A549 (cell line): ENCODE measurements at regions not wholly inside any gene's neighbourhood (a gene's known extent, or its start where the extent isn't known, plus 50 kb on each side); places are given as distances from the start of the nearest gene placed in this dataset.

Source experiments
- ATAC-seq, 2 experiments: fragments of 200-7000 bp in 1 of 2; fragments of >200 bp in 1 of 2; cut with Nextera tagmentation in 1 of 2; cut with Tn5 transposase in 1 of 2; 3 replicates each; pipeline versions ENCODE4 v1.8.0 to v1.9.1; 2018 to 2020; ENCODE audit warnings: mild to moderate bottlenecking in 1 of 2, moderate library complexity in 1 of 2
- CTCF ChIA-PET: fragments of 300-600 bp; sonication (Branson Sonifier 250); formaldehyde crosslinking; extraction: SDS; loops from one replicate; lab custom pipeline; 2021; ENCODE audit warnings: antibody characterized with exemption, inconsistent platforms; lab: Yijun Ruan, JAX
- POLR2A ChIA-PET: fragments of 350-600 bp; formaldehyde crosslinking; extraction: SDS; loops from one replicate; lab custom pipeline; 2021; ENCODE audit warnings: antibody characterized with exemption, inconsistent platforms; lab: Yijun Ruan, JAX
- DNase-seq, 2 experiments: peaks; one replicate each; pipeline versions ENCODE4 v3.0.0 to v3.0.0-alpha.2; 2011 to 2016; ENCODE audit warnings: low read depth in 1 of 2, low spot score in 1 of 2
- FAIRE-seq: peaks from 2 replicates; lab custom pipeline; 2011; peaks lifted over from hg19 to GRCh38; lab: Jason Lieb, UNC
- H3K27ac ChIP-seq, 2 experiments: fragments of >200 bp; sonication (Bioruptor Twin); formaldehyde crosslinking; 3 replicates each; pipeline ENCODE4 v1.5.1; 2016 to 2017
- H3K4me1 ChIP-seq: fragments of >200 bp; sonication (Bioruptor Twin); formaldehyde crosslinking; 3 replicates; pipeline ENCODE4 v1.6.1; 2016
- H3K4me2 ChIP-seq: fragments of >200 bp; sonication (Bioruptor Twin); formaldehyde crosslinking; 3 replicates; pipeline ENCODE4 v1.6.1; 2016
- H3K4me3 ChIP-seq: fragments of >200 bp; sonication (Bioruptor Twin); formaldehyde crosslinking; 3 replicates; pipeline ENCODE4 v1.5.1; 2016
- H3K9me3 ChIP-seq: fragments of >200 bp; sonication (Bioruptor Twin); formaldehyde crosslinking; 3 replicates; pipeline ENCODE4 v1.6.1; 2016
- BHLHE40 ChIP-seq: IDR thresholded peaks from 2 replicates; pipeline ENCODE4 v1.6.1; 2012; ENCODE audit warnings: low read depth, low read length, inconsistent platforms
- CBX2 ChIP-seq: fragments of 200-600 bp; sonication (generic); IDR thresholded peaks from 2 replicates; pipeline ENCODE4 v1.6.1; 2016; ENCODE audit warnings: low read depth, mild to moderate bottlenecking, borderline replicate concordance
- CHD4 ChIP-seq: fragments of 200-600 bp; sonication (generic); IDR thresholded peaks from 2 replicates; pipeline ENCODE4 v1.6.1; 2016; ENCODE audit warnings: antibody characterized with exemption, mild to moderate bottlenecking, borderline replicate concordance
- EHF ChIP-seq: fragments of 250-450 bp; sonication (Bioruptor Pico); IDR thresholded peaks from 2 replicates; pipeline ENCODE4 v1.5.0; 2020; ENCODE audit warnings: mild to moderate bottlenecking
- EHMT2 ChIP-seq: fragments of 200-600 bp; sonication (generic); IDR thresholded peaks from 2 replicates; pipeline ENCODE4 v1.6.1; 2016; ENCODE audit warnings: antibody characterized with exemption, low read depth, mild to moderate bottlenecking, moderate library complexity
- EP300 ChIP-seq, 2 experiments: fragments of >200 bp; sonication (Bioruptor Twin); formaldehyde crosslinking; IDR thresholded peaks; 2 replicates in 1 of 2; 3 replicates in 1 of 2; pipeline ENCODE4 v1.6.1; 2016 to 2017
- ESRRA ChIP-seq: fragments of 150-350 bp; IDR thresholded peaks from 2 replicates; pipeline ENCODE4 v1.6.1; 2014; ENCODE audit warnings: mild to moderate bottlenecking, low read length, borderline replicate concordance
- FOSL2 ChIP-seq, 2 experiments: fragments of 450-650 bp in 1 of 2; fragments of >200 bp in 1 of 2; sonication (Bioruptor Twin) in 1 of 2; formaldehyde crosslinking; IDR thresholded peaks; 2 replicates each; pipeline versions ENCODE4 v1.5.0 to v1.6.1; 2016 to 2020; ENCODE audit warnings: mild to moderate bottlenecking in 1 of 2, moderate library complexity in 1 of 2
- FOXS1 ChIP-seq: fragments of 250-450 bp; sonication (Bioruptor Pico); IDR thresholded peaks from 2 replicates; pipeline ENCODE4 v1.5.0; 2020; ENCODE audit warnings: mild to moderate bottlenecking, moderate library complexity
- GATA3 ChIP-seq: IDR thresholded peaks from 2 replicates; pipeline ENCODE4 v1.6.1; 2012; ENCODE audit warnings: borderline replicate concordance
- HEYL ChIP-seq: fragments of 250-450 bp; sonication (Bioruptor Pico); IDR thresholded peaks from 2 replicates; pipeline ENCODE4 v1.8.0; 2021; ENCODE audit warnings: mild to moderate bottlenecking, moderate library complexity
- JUNB ChIP-seq: fragments of >200 bp; sonication (Bioruptor Twin); formaldehyde crosslinking; IDR thresholded peaks from 2 replicates; pipeline ENCODE4 v1.6.1; 2016
- KDM1A ChIP-seq: fragments of 200-600 bp; sonication (generic); IDR thresholded peaks from 2 replicates; pipeline ENCODE4 v1.6.1; 2016; ENCODE audit warnings: low read depth, mild to moderate bottlenecking
- MAZ ChIP-seq: fragments of 150-350 bp; IDR thresholded peaks from 2 replicates; pipeline ENCODE4 v1.6.1; 2014; ENCODE audit warnings: antibody characterized with exemption, low read depth, low read length, borderline replicate concordance
- NR3C1 ChIP-seq: fragments of >200 bp; sonication (Bioruptor Twin); formaldehyde crosslinking; IDR thresholded peaks from 3 replicates; pipeline ENCODE4 v1.6.1; 2017
- POLR2A ChIP-seq: IDR thresholded peaks from 2 replicates; pipeline ENCODE4 v1.6.1; 2012; ENCODE audit warnings: mild to moderate bottlenecking, low read length
- POLR2AphosphoS2 ChIP-seq: conservative IDR thresholded peaks from 2 replicates; pipeline ENCODE4 v1.6.1; 2012; ENCODE audit warnings: low read length, improper control_type of control experiment, inconsistent platforms
- RAD21 ChIP-seq, 2 experiments: fragments of >200 bp in 1 of 2; sonication (Bioruptor Twin) in 1 of 2; formaldehyde crosslinking in 1 of 2; IDR thresholded peaks in 1 of 2; conservative IDR thresholded peaks in 1 of 2; 2 replicates in 1 of 2; 3 replicates in 1 of 2; pipeline ENCODE4 v1.6.1; 2012 to 2018; ENCODE audit warnings: inconsistent platforms in 1 of 2
- RCOR1 ChIP-seq: fragments of 150-350 bp; IDR thresholded peaks from 2 replicates; pipeline ENCODE4 v1.6.1; 2014; ENCODE audit warnings: antibody characterized with exemption, low read length, low read depth
- RFX5 ChIP-seq: fragments of 450-650 bp; IDR thresholded peaks from 2 replicates; pipeline ENCODE4 v1.7.1; 2014; ENCODE audit warnings: antibody characterized with exemption, mild to moderate bottlenecking, moderate library complexity
- SMC3 ChIP-seq: fragments of >200 bp; sonication (Bioruptor Twin); formaldehyde crosslinking; IDR thresholded peaks from 3 replicates; pipeline ENCODE4 v1.6.1; 2018; ENCODE audit warnings: inconsistent platforms
- TP53 ChIP-seq: fragments of 250-450 bp; sonication (Bioruptor Pico); IDR thresholded peaks from 2 replicates; pipeline ENCODE4 v1.5.0; 2021; ENCODE audit warnings: mild to moderate bottlenecking, moderate library complexity
- ZSCAN20 ChIP-seq: fragments of 250-450 bp; sonication (Bioruptor Pico); IDR thresholded peaks from 2 replicates; pipeline ENCODE4 v1.8.0; 2022; ENCODE audit warnings: mild to moderate bottlenecking, moderate library complexity
- WGBS: methylation state at CpG from one replicate; pipeline ENCODE4 v1.1.6; 2017; ENCODE audit errors: missing lambda C conversion rate; 5-methylcytosine and 5-hydroxymethylcytosine counted together
- TF ChIP-seq, protein P1 (sequence below): fragments of >200 bp; sonication (Bioruptor Twin); formaldehyde crosslinking; IDR thresholded peaks from 2 replicates; pipeline ENCODE4 v1.6.1; 2016
- TF ChIP-seq, protein P2 (sequence below): fragments of 150-350 bp; IDR thresholded peaks from 2 replicates; pipeline ENCODE4 v1.6.1; 2014; ENCODE audit warnings: low read depth, mild to moderate bottlenecking, low read length
- TF ChIP-seq, protein P3 (sequence below): fragments of 250-450 bp; sonication (Bioruptor Pico); IDR thresholded peaks from 2 replicates; pipeline ENCODE4 v1.5.0; 2020; ENCODE audit warnings: low read depth, mild to moderate bottlenecking, moderate library complexity
- TF ChIP-seq, protein P4 (sequence below): fragments of 200-600 bp; sonication (generic); IDR thresholded peaks from 2 replicates; pipeline ENCODE4 v1.6.1; 2016; ENCODE audit warnings: antibody characterized with exemption, mild to moderate bottlenecking, moderate library complexity
- TF ChIP-seq, protein P5 (sequence below): fragments of 250-450 bp; sonication (Bioruptor Pico); IDR thresholded peaks from 2 replicates; pipeline ENCODE4 v1.5.0; 2021; ENCODE audit warnings: mild to moderate bottlenecking, moderate library complexity, borderline replicate concordance
- TF ChIP-seq, protein P6 (sequence below): IDR thresholded peaks from 2 replicates; pipeline ENCODE4 v1.6.1; 2012

DNA sequence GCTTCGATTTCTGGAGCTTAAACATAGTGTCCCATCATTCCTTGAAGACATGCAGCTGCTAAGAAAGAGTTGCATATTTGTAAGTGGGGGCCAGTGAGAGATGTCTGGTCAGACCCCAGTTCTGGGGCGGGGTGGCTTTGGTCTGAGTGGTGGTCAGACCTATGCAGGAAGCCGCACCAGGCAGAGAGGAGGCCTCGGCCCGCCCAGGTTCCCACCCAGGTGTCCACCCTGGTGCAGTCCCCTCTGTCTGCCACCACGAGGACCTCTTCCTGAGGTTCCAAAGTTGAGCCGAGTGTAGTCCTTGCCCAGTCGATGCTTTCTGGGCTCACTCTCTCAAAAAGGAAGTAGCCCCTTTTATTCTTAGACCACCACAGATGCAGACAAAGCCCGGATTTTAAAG, 122.6 kb upstream of the DLG1 start:
- H3K4me1 ChIP-seq = peaks cover 7% of the 10 kb centered on the region; the same call in 2 of the 3 replicates
- 76% methylated on average over 7 of the region's 9 CpGs for WGBS
- ATAC-seq = no peak
- peak overlapping the region in 1 of 2 experiments; percentile 26; a peak in 1 of 6 replicates for H3K27ac ChIP-seq
- no peak for DNase-seq
- ChIA-PET POLR2A (no interaction called here), CTCF (no interaction called here)
- H3K4me3 ChIP-seq = no peak overlapping the region
- H3K9me3 ChIP-seq = no peaks in the 10 kb centered on the region
- TF ChIP-seq, protein P1, sequence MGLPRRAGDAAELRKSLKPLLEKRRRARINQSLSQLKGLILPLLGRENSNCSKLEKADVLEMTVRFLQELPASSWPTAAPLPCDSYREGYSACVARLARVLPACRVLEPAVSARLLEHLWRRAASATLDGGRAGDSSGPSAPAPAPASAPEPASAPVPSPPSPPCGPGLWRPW = no peak
- TF ChIP-seq NR3C1 (no peak), BHLHE40 (no peak), KDM1A (no peak), CHD4 (no peak), EP300 (IDR thresholded peaks at IDR 0.05) (no peak), SMC3 (no peak), EHMT2 (no peak), RAD21 (conservative IDR thresholded peaks at IDR 0.05 in 1 of 2, IDR thresholded peaks at IDR 0.05 in 1 of 2) (no peak), RFX5 (no peak)
- TF ChIP-seq, protein P2, sequence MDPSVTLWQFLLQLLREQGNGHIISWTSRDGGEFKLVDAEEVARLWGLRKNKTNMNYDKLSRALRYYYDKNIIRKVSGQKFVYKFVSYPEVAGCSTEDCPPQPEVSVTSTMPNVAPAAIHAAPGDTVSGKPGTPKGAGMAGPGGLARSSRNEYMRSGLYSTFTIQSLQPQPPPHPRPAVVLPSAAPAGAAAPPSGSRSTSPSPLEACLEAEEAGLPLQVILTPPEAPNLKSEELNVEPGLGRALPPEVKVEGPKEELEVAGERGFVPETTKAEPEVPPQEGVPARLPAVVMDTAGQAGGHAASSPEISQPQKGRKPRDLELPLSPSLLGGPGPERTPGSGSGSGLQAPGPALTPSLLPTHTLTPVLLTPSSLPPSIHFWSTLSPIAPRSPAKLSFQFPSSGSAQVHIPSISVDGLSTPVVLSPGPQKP = no peak
- no peak for FAIRE-seq
- H3K4me2 ChIP-seq = no peak overlapping the region

DNA sequence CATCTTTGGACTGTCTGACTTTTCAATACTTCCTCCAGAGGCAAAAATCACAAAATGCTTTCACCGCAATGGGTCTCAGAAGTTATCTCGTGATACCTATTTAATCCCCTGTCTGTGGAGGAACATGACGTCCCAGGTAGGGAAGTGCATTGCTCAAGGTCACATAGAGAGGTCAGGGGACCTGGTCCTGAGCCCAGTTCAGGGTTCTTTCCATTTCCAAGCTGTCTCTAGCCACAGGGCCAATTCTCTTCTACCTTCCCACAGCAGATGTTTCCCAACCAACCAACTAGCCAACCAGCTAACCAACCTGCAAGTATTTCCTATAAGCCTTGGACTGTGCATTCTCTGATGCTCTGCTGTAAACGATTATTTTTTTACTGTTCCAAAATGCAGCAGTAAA, 122.2 kb upstream of the DLG1 start:
- ATAC-seq = no peak
- ChIA-PET POLR2A (no interaction called here), CTCF (no interaction called here)
- Histone ChIP-seq H3K9me3 (no peaks in the 10 kb centered on the region), H3K4me3 (no peak overlapping the region), H3K4me1 (peaks cover 7% of the 10 kb centered on the region; the same call in 2 of the 3 replicates), H3K4me2 (no peak overlapping the region), H3K27ac (no peak overlapping the region)
- WGBS = 64% methylated on average over 4 of the region's 4 CpGs
- FAIRE-seq = no peak
- no peak for DNase-seq
- TF ChIP-seq TP53 (CRISPR knock-in tag) = no peak
- TF ChIP-seq EHF (CRISPR knock-in tag) = no peak
- TF ChIP-seq GATA3 = no peak
- no peak for TF ChIP-seq ZSCAN20 (CRISPR knock-in tag)
- TF ChIP-seq POLR2A = no peak
- TF ChIP-seq, protein P3, sequence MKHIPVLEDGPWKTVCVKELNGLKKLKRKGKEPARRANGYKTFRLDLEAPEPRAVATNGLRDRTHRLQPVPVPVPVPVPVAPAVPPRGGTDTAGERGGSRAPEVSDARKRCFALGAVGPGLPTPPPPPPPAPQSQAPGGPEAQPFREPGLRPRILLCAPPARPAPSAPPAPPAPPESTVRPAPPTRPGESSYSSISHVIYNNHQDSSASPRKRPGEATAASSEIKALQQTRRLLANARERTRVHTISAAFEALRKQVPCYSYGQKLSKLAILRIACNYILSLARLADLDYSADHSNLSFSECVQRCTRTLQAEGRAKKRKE (CRISPR knock-in tag) = no peak
- TF ChIP-seq MAZ = no peak
- no peak for TF ChIP-seq RAD21 (conservative IDR thresholded peaks at IDR 0.05 in 1 of 2, IDR thresholded peaks at IDR 0.05 in 1 of 2)
- TF ChIP-seq FOXS1 = no peak
- no peak for TF ChIP-seq HEYL (CRISPR knock-in tag)
- no peak for TF ChIP-seq RCOR1
- TF ChIP-seq FOSL2 (IDR thresholded peaks at IDR 0.05) = no peak
- no peak for TF ChIP-seq FOSL2 (CRISPR knock-in tag; IDR thresholded peaks at IDR 0.05)
- TF ChIP-seq JUNB = no peak
- no peak for TF ChIP-seq CBX2

DNA sequence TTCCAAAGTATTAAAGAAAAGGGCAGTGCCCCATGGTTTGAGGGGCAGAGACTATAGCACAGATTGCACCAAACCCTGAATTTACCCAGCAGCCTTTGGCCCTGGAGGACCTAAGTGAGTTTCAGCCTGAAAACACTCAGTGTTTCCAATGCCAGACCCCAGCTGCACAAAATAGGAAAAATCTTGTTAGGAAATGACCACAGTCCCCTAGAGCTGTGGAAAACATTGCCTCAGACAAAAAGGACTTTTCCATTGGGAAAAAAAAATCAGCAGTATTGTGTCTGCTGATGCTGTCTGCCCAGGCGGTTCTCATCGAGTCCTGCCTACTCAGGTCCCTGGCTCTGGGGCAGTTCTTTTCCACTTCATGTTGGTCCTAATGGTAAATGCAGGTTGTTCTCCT, 121.7 kb upstream of the DLG1 start:
- H3K4me2 ChIP-seq = no peak overlapping the region
- FAIRE-seq = no peak
- ChIA-PET CTCF (no interaction called here), POLR2A (no interaction called here)
- no peak overlapping the region for H3K4me3 ChIP-seq
- no peak for ATAC-seq
- H3K27ac ChIP-seq = no peak overlapping the region
- no peak for DNase-seq
- 85% methylated on average over 2 of the region's 2 CpGs for WGBS
- peaks cover 7% of the 10 kb centered on the region; the same call in 2 of the 3 replicates for H3K4me1 ChIP-seq
- no peaks in the 10 kb centered on the region for H3K9me3 ChIP-seq
- TF ChIP-seq KDM1A (no peak), ZSCAN20 (CRISPR knock-in tag) (no peak), ESRRA (no peak), POLR2AphosphoS2 (no peak), RFX5 (no peak)
- TF ChIP-seq, protein P4, sequence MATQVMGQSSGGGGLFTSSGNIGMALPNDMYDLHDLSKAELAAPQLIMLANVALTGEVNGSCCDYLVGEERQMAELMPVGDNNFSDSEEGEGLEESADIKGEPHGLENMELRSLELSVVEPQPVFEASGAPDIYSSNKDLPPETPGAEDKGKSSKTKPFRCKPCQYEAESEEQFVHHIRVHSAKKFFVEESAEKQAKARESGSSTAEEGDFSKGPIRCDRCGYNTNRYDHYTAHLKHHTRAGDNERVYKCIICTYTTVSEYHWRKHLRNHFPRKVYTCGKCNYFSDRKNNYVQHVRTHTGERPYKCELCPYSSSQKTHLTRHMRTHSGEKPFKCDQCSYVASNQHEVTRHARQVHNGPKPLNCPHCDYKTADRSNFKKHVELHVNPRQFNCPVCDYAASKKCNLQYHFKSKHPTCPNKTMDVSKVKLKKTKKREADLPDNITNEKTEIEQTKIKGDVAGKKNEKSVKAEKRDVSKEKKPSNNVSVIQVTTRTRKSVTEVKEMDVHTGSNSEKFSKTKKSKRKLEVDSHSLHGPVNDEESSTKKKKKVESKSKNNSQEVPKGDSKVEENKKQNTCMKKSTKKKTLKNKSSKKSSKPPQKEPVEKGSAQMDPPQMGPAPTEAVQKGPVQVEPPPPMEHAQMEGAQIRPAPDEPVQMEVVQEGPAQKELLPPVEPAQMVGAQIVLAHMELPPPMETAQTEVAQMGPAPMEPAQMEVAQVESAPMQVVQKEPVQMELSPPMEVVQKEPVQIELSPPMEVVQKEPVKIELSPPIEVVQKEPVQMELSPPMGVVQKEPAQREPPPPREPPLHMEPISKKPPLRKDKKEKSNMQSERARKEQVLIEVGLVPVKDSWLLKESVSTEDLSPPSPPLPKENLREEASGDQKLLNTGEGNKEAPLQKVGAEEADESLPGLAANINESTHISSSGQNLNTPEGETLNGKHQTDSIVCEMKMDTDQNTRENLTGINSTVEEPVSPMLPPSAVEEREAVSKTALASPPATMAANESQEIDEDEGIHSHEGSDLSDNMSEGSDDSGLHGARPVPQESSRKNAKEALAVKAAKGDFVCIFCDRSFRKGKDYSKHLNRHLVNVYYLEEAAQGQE = no peak
- TF ChIP-seq, protein P5, sequence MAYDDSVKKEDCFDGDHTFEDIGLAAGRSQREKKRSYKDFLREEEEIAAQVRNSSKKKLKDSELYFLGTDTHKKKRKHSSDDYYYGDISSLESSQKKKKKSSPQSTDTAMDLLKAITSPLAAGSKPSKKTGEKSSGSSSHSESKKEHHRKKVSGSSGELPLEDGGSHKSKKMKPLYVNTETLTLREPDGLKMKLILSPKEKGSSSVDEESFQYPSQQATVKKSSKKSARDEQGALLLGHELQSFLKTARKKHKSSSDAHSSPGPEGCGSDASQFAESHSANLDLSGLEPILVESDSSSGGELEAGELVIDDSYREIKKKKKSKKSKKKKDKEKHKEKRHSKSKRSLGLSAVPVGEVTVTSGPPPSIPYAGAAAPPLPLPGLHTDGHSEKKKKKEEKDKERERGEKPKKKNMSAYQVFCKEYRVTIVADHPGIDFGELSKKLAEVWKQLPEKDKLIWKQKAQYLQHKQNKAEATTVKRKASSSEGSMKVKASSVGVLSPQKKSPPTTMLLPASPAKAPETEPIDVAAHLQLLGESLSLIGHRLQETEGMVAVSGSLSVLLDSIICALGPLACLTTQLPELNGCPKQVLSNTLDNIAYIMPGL (CRISPR knock-in tag) = no peak
- TF ChIP-seq, protein P6, sequence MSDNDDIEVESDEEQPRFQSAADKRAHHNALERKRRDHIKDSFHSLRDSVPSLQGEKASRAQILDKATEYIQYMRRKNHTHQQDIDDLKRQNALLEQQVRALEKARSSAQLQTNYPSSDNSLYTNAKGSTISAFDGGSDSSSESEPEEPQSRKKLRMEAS = no peak
